ENCODE measurements at regions not wholly inside any gene's neighbourhood (a gene's known extent, or its start where the extent isn't known, plus 50 kb on each side); places are given as distances from the start of the nearest gene placed in this dataset.
"Not testable (repeated sequence)": the region's sequence is repeated elsewhere in the genome, so short reads cannot be mapped to it uniquely, and the experiment has no call there.

DNA sequence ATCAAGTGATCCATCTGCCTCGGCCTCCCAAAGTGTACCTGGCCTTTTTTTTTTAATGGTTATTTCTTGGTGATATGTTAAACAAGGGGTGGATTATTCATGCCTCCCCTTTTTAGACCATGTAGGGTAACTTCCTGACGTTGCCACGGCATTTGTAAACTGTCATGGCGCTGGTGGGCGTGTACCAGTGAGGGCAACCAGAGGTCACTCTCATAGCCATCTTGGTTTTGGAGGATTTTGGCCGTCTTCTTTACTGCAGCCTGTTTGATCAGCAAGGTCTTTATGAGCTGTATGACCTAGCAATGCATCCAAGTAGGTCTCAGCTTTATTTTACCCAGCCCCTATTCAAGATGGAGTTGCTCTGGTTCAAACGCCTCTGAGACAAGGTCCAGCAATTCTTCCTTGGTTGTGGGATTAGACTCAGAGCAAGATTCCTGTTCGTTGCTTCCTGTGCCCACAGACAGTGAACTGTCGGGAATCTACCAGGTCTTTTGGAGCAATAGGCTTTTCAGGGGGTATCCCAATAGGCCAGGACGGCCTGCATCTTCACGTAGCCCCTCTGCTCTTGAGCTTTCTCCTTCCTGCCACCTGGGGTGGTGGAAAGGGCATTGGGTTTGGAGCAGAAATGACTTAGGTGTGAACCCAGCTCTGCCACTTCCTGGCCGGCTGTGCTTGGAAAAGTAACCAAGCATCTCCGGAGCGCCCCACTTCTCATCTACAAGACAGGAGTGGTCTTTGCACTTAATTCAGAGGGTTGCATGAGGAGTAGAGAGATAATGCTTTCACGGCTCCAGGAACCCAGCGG is 52.9 kb upstream of the SEC14L1 start:
- DNase-seq, result no peak

DNA sequence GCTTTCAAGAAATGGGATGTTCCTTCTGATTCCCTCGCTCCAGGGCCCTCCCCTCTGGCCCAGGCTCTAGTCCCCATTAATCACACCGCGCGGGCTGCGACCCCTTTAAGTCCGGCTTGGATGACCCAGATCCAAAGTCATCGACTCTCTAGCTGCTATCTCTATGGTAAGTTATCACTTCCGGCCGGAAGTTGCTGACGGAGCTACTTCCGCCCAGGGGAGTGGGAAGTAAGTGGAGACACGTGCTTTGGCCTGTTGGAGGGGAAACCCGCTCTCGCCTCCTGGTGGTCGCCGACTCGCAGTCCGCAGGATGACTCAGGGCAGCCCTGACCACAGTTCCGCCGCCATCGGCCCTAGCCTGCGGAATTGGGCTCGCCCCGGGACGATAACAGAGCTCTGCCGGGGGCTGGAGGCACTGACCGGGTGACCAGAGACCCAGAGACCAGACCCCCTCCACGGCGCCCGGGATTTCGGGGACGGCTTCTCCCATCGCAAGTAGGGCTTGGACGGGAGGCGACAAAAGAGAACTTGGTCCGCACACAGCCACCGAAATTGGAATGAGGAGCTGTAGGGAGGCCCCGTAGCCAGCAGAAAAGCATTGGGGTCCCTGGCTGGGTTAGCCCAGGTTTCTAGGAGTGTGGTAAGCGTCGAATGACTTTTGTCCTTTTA is 52.2 kb upstream of the SEC14L1 start:
- peak; percentile 98 for DNase-seq

DNA sequence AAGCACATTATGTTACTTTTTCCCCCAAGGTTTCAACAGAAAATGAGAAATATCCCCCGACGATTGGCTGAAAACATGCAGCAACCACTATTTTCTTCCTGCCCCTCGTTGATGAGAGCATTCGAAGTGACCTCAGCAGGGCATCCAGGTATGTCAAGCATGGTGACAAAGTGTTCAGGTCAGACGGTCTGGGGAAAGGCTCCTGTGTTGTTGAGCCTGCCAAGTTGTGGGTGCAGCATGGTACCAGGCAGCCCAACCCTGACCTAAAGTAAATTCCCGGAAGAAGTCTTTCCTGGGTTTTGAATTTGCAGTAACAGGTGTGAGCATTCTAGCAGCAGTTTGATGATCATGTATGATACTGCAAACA is 51.7 kb upstream of the SEC14L1 start:
- DNase-seq, result no peak

DNA sequence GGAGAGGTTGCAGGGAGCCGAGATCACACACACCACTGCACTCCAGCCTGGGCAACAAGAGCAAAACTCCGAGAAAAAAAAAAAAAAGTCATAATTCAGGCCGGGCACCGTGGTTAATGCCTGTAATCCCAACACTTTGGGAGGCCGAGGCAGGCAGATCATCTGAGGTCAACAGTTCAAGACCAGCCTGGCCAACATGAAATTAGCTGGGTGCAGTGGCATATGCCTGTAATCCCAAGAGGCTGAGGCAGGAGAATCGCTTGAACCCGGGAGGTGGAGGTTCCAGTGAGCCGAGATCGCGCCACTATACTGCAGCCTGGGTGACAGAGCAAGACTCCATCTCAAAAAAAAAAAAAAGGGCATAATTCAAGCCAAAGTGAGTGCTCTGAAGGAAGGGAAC is 50.8 kb upstream of the SEC14L1 start:
- not testable (repeated sequence) for DNase-seq

DNA sequence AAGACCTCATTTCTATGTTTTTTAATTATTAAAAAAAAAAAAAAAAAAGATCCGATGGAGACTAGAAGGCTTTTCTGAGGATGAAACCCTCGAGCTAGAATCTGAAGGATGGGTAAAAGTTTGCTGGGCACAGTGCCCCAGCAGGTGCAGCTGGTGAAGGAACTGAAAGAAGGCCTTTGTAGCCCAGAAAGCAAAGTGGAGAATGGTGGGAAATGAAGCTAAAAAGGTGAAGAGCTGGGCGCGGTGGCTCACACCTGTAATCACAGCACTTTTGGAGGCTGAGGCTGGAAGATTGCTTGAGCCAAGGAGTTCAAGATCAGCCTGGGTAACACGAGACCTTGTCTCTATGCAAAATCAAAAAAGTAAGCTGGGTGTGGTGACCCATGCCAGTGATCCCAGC is 50.3 kb upstream of the SEC14L1 start:
- no peak for DNase-seq
